Subcutaneous abdominal adipose tissue (tissue), 5 donors: ENCODE measurements at regions not wholly inside any gene's neighbourhood (a gene's known extent, or its start where the extent isn't known, plus 50 kb on each side); places are given as distances from the start of the nearest gene placed in this dataset.

Source experiments
- H3K27ac ChIP-seq: one replicate; pipeline ENCODE4 v1.7.0; 2013; ENCODE audit warnings: low read depth, mild to moderate bottlenecking, inconsistent platforms, low read length, moderate library complexity
- H3K27me3 ChIP-seq, 5 donors: one replicate each; pipeline ENCODE4 v1.7.0; 2013; ENCODE audit warnings: low read length in 5 of 5, inconsistent platforms in 1 of 5; ENCODE audit not compliant: control insufficient read depth in 5 of 5, insufficient read depth in 4 of 5
- H3K36me3 ChIP-seq, 5 donors: one replicate each; pipeline ENCODE4 v1.7.0; 2013; ENCODE audit warnings: low read length in 5 of 5; ENCODE audit not compliant: control insufficient read depth in 5 of 5, insufficient read depth in 5 of 5
- H3K4me1 ChIP-seq, 5 donors: one replicate each; pipeline ENCODE4 v1.7.0; 2013; ENCODE audit warnings: low read length in 5 of 5, mild to moderate bottlenecking in 3 of 5, moderate library complexity in 1 of 5; ENCODE audit not compliant: control insufficient read depth in 5 of 5, insufficient read depth in 5 of 5
- H3K4me3 ChIP-seq, 5 donors: one replicate each; pipeline ENCODE4 v1.7.0; 2013; ENCODE audit warnings: low read length in 5 of 5, low read depth in 1 of 5
- H3K9ac ChIP-seq, 5 donors: one replicate each; pipeline ENCODE4 v1.7.0; 2013; ENCODE audit warnings: low read length in 5 of 5, mild to moderate bottlenecking in 4 of 5, moderate library complexity in 3 of 5
- H3K9me3 ChIP-seq, 5 donors: one replicate each; pipeline ENCODE4 v1.7.0; 2013; ENCODE audit warnings: low read length in 5 of 5; ENCODE audit not compliant: control insufficient read depth in 5 of 5
- donor health status: healthy.
- donor health status: healthy.
- donor health status: healthy.
- donor health status: healthy.
- donor health status: healthy.

DNA sequence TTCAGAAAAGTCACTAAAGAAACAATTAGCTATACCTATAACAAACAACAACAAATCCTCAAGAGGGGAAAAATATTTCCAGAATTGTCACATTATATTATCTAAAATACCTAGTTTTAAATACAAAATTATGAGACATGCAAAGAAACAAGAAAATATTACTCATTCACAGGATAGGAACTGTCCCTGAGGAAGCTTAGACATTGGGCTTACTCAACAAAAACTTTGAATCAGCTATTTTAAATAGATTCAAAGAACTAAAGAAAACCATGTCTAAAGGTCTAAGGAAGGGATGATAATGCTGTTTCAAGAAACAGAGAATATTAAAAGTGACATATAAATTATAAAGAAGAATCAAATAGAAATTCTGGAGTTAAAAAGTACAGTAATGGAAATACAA is 131.9 kb upstream of the ZNF516 start:
- peaks cover 0 to 2% (median 1%) of the 10 kb centered on the region in 5 donors for H3K4me1 ChIP-seq
- H3K9ac ChIP-seq, result no peak overlapping the region
- peaks cover 0 to 9% (median 6%) of the 10 kb centered on the region in 5 donors for H3K9me3 ChIP-seq
- no peak overlapping the region for H3K4me3 ChIP-seq
- H3K36me3 ChIP-seq, result no peaks in the 10 kb centered on the region
- no peak overlapping the region for H3K27ac ChIP-seq
- H3K27me3 ChIP-seq, result no peaks in the 10 kb centered on the region

DNA sequence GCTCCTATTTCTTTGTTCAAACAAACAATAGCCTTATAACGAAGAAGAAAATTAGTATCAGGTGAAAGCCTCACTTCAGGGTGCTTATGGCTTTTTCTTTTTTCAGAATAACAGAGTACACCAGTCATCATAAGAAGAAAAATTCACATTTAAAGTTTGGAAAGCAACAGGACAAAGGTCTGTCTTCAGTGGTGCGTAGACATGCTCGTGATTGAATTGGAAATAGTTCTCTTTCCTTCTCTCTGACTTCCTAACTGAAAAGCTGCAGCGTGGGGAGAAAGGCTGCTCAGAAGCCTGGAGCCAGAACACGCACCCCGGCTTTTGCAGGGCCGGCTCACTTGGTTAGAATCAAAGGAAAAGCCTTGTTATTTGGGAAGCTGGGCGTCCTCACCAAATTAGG is 127.6 kb upstream of the ZNF516 start:
- Histone ChIP-seq H3K36me3 (no peaks in the 10 kb centered on the region), H3K4me3 (no peak overlapping the region), H3K9me3 (peaks cover 0 to 9% (median 2%) of the 10 kb centered on the region in 5 donors), H3K27ac (no peak overlapping the region), H3K27me3 (no peaks in the 10 kb centered on the region), H3K4me1 (peaks cover 2 to 30% (median 28%) of the 10 kb centered on the region in 5 donors), H3K9ac (no peak overlapping the region)

DNA sequence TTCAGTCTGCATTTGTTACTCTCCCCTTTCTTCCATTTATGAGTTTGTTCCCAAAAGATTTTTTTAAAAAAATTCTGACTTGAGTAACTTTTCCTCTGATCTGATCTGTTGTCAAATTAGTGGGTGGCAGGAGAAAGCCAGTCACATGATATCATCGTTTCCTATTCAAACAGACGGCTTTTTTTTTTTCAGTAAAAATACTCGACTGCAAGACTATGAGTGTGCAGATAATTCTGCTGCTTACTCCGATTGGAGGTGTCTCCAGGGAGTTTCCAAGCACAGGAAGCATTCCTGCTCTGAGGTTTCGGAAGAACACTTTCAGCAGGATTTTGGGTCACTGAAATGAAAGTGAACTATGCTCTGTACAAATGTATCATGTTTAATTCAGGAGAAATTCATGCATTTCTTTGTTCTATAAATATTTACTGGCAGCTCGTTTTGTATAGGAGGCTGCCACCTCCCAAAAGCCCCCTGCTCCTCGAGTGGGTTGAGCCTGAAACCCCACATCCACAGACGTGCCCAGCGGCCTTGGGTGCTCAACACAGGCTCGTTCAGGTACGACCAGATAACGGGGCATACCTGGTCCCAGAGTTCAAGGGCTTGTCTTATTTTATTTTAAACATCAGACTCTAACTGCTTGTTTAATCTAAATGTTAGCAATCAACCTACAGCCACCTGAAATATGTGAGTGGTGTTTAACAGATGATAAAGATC is 126.9 kb upstream of the ZNF516 start:
- no peaks in the 10 kb centered on the region for H3K36me3 ChIP-seq
- H3K4me3 ChIP-seq, result no peak overlapping the region
- no peak overlapping the region for H3K9ac ChIP-seq
- H3K9me3 ChIP-seq, result peaks cover 0 to 5% (median 0%) of the 10 kb centered on the region in 5 donors
- no peak overlapping the region for H3K27ac ChIP-seq
- H3K4me1 ChIP-seq, result peaks cover 2 to 30% (median 28%) of the 10 kb centered on the region in 5 donors
- no peaks in the 10 kb centered on the region for H3K27me3 ChIP-seq

DNA sequence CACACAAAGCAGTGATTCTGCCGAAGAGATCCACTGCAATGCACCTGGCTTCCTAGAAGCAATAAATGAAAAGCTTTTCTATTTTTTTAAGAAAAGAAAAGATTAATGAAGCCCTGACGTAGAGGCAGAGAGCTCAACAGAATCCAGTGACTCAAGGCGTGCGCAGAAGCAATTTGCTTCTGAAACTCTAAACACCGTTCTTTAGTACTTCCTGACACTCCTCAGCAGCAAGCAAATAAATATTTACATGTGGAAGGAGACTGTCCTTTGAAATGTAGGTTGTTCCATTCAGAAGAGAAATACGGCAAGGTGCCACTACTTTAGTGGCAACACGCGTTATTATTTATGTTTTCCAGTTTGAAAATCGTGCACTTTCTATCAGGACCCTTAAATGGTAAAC is 126.2 kb upstream of the ZNF516 start:
- H3K4me3 ChIP-seq, result peak overlapping the region in 3 of 5 donors; percentile 42 to 70 (median 66)
- H3K4me1 ChIP-seq, result peaks cover 2 to 30% (median 28%) of the 10 kb centered on the region in 5 donors
- H3K27me3 ChIP-seq, result no peaks in the 10 kb centered on the region
- H3K27ac ChIP-seq, result no peak overlapping the region
- no peaks in the 10 kb centered on the region for H3K36me3 ChIP-seq
- H3K9ac ChIP-seq, result peak overlapping the region in 1 of 5 donors; percentile 49
- no peaks in the 10 kb centered on the region for H3K9me3 ChIP-seq

DNA sequence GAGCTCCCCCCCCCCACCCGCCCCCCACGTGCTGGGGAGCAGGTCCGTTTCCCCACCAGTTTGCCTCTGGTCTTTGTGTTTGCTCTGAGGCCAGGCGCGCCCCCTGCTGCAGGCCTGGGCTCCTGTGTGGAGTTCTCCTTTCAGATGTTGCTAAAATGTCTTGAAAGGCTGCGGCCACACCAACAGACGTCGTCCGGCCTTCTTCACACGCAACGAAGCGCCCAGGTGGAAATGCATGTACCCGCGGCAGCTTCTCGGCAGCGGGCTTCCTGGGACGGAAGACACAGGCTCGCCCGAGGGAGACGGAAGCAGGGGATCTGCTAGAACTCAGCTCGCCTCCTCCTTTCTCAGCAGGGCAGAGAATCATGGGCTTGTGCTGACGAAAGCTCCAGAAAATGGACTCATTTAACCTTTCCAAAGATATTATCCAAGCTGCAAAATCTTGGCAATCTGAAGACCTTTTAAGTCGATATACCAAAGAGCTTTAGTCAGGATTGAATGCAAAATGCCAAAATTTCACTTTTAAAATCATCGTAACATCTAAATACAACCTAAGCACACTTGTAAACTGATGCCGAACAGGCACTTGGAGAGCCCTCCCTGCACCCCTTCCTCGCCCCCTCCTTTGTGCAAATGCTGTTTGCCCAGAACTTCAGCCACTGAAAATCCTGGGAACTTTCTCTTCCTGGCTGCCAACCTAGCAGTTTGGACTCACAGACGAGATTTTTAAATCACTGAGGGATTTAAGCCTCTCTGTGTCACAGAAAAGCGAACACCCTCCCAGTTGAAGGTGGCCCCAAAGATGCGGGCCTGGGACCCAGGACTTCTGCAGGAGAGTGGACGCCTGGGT is 125.5 kb upstream of the ZNF516 start:
- Histone ChIP-seq H3K36me3 (no peaks in the 10 kb centered on the region), H3K9me3 (no peaks in the 10 kb centered on the region), H3K4me3 (peak overlapping the region; percentile 58 to 70 (median 63)), H3K9ac (peak overlapping the region in 1 of 5 donors; percentile 69), H3K27me3 (no peaks in the 10 kb centered on the region), H3K27ac (no peak overlapping the region), H3K4me1 (peaks cover 2 to 30% (median 28%) of the 10 kb centered on the region in 5 donors)

DNA sequence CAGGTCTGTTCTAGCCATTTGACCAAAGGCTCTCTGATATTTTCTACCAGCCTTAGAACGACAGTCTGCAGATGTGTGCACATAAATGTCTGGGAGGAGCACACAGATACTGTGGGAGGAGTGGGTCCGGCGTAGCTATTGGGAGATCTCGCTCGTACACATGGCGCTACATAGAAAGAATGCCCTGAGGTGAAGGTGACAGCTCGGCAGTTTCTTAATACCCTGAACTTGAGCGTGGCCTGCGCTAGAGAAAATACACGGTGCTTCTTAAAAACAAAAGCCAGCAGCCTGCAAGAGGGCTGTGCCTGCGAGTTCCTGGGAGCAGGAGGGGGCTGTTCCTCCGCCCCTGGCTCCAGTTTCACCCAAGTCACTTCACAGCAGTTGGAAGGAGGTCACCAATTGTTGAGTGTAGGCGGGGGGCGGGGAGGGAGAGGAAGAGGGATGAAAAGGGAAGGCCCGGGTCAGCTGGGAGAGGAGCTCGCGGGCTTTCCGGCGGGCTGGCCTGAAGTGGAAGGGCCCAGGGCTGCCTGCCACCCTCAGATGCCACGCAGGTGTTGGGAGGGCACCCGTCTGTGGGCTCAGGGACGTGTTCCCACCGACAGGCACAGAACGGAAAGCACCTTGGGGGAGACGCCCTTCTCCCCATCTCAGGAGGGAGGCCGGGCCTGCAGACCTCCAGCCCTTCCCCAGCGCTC is 124.7 kb upstream of the ZNF516 start:
- Histone ChIP-seq H3K36me3 (no peaks in the 10 kb centered on the region), H3K27ac (no peak overlapping the region)

DNA sequence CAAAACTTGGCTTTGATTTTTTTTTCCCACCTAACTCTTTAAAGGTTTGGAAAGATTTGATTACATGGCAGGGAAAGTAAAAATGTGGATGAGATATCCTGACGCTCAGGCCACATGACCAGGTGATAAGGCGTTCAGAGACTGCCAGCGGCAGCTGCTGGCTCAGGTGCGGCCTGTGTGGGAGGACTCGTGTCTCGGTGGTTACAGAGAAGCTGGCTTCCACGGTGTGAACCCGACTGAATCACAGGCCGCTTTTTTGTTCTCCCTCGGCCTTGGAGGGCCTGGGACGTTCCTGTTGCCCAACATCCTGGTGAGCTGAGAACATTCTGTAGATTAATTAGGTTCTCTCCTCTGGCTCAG is 124.2 kb upstream of the ZNF516 start:
- Histone ChIP-seq H3K9ac (peak overlapping the region in 2 of 5 donors; percentile 18 to 54), H3K27ac (no peak overlapping the region), H3K4me3 (peak overlapping the region in 4 of 5 donors; percentile 50 to 63 (median 56))

More for the DNA sequence above, 124.7 kb upstream of the ZNF516 start:
- H3K4me3 ChIP-seq, result peak overlapping the region; percentile 50 to 70 (median 58)
- peak overlapping the region in 3 of 5 donors; percentile 18 to 54 (median 27) for H3K9ac ChIP-seq
- H3K4me1 ChIP-seq, result peaks cover 2 to 30% (median 28%) of the 10 kb centered on the region in 5 donors
- no peaks in the 10 kb centered on the region for H3K9me3 ChIP-seq
- no peaks in the 10 kb centered on the region for H3K27me3 ChIP-seq

DNA sequence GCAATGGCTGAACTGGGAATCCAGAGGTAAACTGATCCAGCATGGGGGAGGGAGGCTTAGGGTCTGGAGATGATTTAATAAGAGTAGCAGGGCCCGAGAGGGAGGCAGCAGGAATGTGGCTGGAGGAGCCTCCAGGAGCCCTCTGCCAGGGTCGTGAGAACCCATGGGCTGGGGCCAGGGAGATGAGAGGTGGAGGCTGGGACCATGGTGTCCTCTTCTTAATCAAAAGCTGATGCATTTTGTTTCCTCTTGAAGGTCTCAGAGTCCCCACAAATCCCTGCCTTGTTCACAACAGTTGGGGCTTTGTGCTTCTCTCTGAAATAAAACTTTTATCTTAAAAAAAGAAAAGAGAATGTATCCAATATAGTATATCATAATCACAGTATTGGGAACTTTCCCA is 123.7 kb upstream of the ZNF516 start:
- no peaks in the 10 kb centered on the region for H3K27me3 ChIP-seq
- H3K4me1 ChIP-seq, result peaks cover 2 to 30% (median 28%) of the 10 kb centered on the region in 5 donors
- H3K27ac ChIP-seq, result no peak overlapping the region
- no peak overlapping the region for H3K9ac ChIP-seq
- no peak overlapping the region for H3K4me3 ChIP-seq
- H3K36me3 ChIP-seq, result no peaks in the 10 kb centered on the region
- H3K9me3 ChIP-seq, result no peaks in the 10 kb centered on the region

More for the DNA sequence above, 124.2 kb upstream of the ZNF516 start:
- no peaks in the 10 kb centered on the region for H3K27me3 ChIP-seq
- H3K36me3 ChIP-seq, result no peaks in the 10 kb centered on the region
- no peaks in the 10 kb centered on the region for H3K9me3 ChIP-seq
- peaks cover 2 to 30% (median 28%) of the 10 kb centered on the region in 5 donors for H3K4me1 ChIP-seq

DNA sequence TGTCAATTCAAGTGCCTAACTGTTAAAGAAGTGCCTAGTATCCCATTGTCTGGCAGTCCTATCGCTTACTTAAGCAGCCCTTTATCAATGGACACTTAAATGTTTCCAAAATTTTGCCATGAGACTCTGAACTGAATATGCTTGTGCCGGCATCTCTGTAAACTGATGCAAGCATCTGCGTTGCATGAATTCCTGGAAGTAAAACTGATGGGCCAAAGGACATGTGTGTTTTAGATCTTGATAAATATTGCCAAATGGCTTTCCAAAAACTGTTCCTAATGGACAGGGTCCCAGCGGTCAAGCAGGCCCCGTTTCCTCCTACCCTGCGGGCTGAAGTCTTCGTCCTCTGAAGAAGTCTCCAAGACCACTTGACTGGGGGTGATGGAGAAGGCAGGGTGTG is 121.3 kb upstream of the ZNF516 start:
- Histone ChIP-seq H3K4me1 (peaks cover 2 to 22% (median 21%) of the 10 kb centered on the region in 5 donors), H3K27me3 (peaks cover 0 to 4% (median 0%) of the 10 kb centered on the region in 5 donors), H3K36me3 (no peaks in the 10 kb centered on the region), H3K27ac (no peak overlapping the region), H3K4me3 (no peak overlapping the region), H3K9me3 (no peaks in the 10 kb centered on the region), H3K9ac (no peak overlapping the region)
